GM12865 (cell line): ENCODE measurements at regions not wholly inside any gene's neighbourhood (a gene's known extent, or its start where the extent isn't known, plus 50 kb on each side); places are given as distances from the start of the nearest gene placed in this dataset.
"Not testable (repeated sequence)": the region's sequence is repeated elsewhere in the genome, so short reads cannot be mapped to it uniquely, and the experiment has no call there.

ENCODE experiments used
- DNase-seq: peaks from one replicate; pipeline ENCODE4 v3.0.0; 2010; ENCODE audit warnings: low read depth
- H3K4me3 ChIP-seq: 2 replicates; pipeline ENCODE4 v1.5.1; 2011; ENCODE audit warnings: mild to moderate bottlenecking, low read depth, low read length, control low read depth
- TF ChIP-seq, protein P1 (sequence below): IDR thresholded peaks from 2 replicates; pipeline ENCODE4 v1.5.1; 2011; ENCODE audit warnings: low read length, control low read depth, low read depth, inconsistent platforms; ENCODE audit not compliant: insufficient read depth; ENCODE audit errors: missing control alignments

DNA sequence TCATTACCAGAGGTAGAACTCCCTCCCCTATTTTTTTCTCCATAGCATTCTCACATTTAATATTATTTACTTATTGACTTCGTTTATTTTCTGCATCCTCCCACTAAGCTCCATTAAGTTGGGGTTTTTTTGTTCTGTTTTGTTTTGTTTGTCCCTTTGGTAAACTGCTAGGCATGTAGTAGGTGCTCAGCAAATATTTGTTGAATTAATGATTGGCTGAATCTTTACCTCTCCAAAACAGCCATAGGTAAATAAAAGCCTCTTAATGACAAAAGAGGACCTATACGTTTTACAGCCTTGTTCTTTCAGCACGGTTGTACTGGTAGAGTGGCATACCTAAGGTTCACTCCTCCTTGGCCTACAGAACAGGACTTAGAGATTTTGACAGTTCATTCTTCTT lies 52.0 kb downstream of the PRORP start:
- no peak for DNase-seq
- TF ChIP-seq, protein P1, sequence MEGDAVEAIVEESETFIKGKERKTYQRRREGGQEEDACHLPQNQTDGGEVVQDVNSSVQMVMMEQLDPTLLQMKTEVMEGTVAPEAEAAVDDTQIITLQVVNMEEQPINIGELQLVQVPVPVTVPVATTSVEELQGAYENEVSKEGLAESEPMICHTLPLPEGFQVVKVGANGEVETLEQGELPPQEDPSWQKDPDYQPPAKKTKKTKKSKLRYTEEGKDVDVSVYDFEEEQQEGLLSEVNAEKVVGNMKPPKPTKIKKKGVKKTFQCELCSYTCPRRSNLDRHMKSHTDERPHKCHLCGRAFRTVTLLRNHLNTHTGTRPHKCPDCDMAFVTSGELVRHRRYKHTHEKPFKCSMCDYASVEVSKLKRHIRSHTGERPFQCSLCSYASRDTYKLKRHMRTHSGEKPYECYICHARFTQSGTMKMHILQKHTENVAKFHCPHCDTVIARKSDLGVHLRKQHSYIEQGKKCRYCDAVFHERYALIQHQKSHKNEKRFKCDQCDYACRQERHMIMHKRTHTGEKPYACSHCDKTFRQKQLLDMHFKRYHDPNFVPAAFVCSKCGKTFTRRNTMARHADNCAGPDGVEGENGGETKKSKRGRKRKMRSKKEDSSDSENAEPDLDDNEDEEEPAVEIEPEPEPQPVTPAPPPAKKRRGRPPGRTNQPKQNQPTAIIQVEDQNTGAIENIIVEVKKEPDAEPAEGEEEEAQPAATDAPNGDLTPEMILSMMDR: no peak
- no peak overlapping the region for H3K4me3 ChIP-seq

DNA sequence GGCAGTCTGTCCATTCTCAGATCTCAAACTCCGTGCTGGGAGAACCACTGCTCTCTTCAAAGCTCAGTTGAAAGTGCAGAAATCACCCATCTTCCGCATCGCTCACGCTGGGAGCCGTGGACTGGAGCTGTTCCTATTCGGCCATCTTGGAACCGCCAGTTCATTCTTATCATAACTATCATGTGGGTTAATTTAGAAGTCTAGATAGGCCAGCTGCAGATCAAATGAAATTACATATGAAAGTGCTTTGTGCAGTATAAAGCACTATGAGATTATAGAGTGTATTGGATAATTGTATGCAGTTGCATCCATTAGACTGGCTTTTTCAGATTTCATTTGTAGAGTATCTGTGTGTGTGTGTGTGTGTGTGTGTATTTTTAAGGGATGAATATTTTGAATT lies 57.8 kb downstream of the PRORP start:
- DNase-seq: no peak
- TF ChIP-seq, protein P1: no peak
- no peak overlapping the region for H3K4me3 ChIP-seq

DNA sequence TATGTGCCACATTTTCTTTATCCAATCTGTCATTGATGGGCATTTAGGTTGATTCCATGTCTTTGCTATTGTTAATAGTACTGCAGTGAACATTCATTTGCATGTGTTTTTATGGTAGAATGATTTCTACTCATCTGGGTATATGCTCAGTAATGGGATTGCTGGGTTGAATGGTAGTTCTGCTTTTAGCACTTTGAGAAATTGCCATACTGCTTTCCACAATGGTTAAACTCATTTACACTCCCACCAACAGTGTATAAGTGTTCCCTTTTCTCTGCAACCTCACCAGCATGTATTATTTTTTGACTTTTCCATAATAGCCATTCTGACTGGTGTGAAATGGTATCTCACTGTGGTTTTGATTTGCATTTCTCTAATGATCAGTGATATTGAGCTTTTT lies 62.5 kb downstream of the PRORP start:
- peak; percentile 12 for DNase-seq
- H3K4me3 ChIP-seq: not testable (repeated sequence)

DNA sequence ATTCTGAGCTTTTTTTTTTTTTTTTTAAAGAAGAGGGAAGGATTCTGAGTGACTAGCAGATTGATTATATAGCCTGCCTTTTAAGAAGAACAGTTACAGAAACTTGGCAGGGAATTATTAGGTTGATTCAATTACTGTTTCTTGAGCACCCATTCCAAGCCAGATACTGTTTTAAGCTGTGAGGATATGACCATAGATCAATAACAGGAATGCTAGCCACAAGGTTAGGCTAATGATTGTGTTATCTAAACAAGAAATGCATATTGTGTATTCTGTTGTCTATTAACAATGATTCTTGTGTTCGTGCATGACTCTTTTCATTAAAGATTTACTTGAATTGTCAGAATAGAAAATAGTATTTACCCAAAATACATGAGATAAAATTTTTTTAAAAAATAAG lies 67.1 kb downstream of the PRORP start:
- H3K4me3 ChIP-seq: no peak overlapping the region
- DNase-seq: no peak
- TF ChIP-seq, protein P1: no peak

DNA sequence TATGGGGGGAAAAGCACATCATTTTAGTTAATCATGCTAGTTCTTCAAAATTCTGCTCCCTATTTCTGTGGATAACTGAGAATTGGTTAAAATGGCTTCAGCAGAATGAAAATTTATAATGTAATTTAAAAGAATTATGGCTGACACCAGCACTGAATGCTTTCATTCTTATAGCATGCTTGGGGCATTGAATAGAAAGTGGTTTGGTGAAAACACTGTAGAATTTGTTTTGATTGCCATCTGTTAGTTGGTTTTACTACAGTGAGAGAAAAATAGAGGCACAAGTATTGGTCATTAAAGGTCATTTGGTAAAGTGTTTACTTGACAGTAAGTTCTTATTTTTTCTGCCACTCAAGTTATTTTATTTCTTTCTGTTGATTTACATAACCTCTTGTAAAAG lies 70.8 kb downstream of the PRORP start:
- DNase-seq: no peak
- no peak overlapping the region for H3K4me3 ChIP-seq
- TF ChIP-seq, protein P1: no peak

DNA sequence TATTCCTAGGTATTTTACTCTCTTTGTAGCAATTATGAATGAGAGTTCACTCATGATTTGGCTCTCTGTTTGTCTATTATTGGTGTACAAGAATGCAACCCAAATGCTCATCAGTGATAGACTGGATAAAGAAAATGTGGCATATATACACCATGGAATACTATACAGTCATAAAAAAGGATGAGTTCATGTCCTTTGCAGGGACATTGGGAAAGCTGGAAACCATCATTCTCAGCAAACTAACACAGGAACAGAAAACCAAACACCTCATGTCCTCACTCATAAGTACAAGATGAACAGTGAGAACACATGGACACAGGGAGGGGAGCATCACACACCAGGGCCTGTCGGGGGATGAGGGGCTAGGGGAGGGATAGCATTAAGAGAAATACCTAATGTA lies 71.8 kb downstream of the PRORP start:
- H3K4me3 ChIP-seq, DNase-seq: not testable (repeated sequence)

DNA sequence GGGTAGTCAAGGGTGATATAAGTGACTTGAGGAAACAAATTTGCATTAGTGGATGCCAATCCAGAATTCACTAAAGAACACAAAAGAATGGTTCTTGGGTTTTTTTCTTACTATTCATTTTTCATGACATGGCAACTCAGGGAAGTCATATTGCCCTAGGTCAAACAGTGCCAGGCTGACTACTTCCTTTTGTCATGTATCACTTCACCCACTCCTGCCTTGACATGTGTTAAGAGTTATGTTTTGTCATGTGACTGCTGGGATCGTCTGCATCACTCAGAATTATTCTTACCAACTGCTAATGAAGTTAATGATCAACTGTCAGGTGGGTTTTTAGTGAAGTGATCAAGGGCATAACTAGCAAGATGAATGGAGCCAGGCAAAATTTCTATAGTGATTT lies 74.2 kb downstream of the PRORP start:
- no peak overlapping the region for H3K4me3 ChIP-seq
- TF ChIP-seq, protein P1: no peak
- DNase-seq: peak; percentile 7

DNA sequence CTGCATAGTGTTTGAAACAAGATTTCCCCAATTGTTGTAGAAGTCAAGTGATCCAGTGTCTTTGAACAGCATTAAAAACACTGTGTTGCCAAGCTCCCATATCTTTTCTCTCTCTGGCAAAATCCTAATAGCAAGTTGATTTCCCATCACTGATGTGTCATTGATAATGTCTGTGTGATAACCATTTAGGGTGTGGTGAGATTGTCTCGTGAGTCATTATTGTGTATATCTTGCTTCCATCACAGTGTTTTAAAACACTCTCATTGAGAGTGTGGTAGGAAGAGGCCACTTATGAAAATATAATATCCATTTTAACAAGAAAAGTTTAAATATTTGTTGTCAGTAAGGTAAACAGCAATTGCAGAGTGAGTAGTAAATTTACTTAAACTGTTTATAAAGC lies 74.7 kb downstream of the PRORP start:
- DNase-seq: no peak
- no peak overlapping the region for H3K4me3 ChIP-seq
- TF ChIP-seq, protein P1: no peak
